ENCODE measurements at regions not wholly inside any gene's neighbourhood (a gene's known extent, or its start where the extent isn't known, plus 50 kb on each side); places are given as distances from the start of the nearest gene placed in this dataset.

- Histone ChIP-seq H2AFZ (ENCODE audit: low read length) (no peak overlapping the region), H3K36me3 (ENCODE audit: low read depth, low read length) (no peaks in the 10 kb centered on the region), H3K9me3 (ENCODE audit: low read length) (no peaks in the 10 kb centered on the region), H3F3A (ENCODE audit: low read length, unreplicated experiment) (no peaks in the 10 kb centered on the region), H3K79me2 (ENCODE audit: low read length) (no peaks in the 10 kb centered on the region), H3K4me1 (ENCODE audit: insufficient read depth, low read length) (peaks cover 6% of the 10 kb centered on the region; the same call in 1 of the 2 replicates), H3K27ac (ENCODE audit: low read length) (no peak overlapping the region), H3K4me3 (ENCODE audit: low read length) (no peak overlapping the region), H3K9ac (ENCODE audit: low read length) (no peak overlapping the region), H3K27me3 (ENCODE audit: low read length) (no peaks in the 10 kb centered on the region), H4K20me1 (ENCODE audit: low read length) (no peaks in the 10 kb centered on the region), H3K4me2 (ENCODE audit: low read length) (no peak overlapping the region), H3K9me2 (replicated peaks; ENCODE audit: low read length) (no peaks in the 10 kb centered on the region)
- no TSS peak for BruUV-seq (replicated peaks)
- TF ChIP-seq EZH2 (IDR thresholded peaks at IDR 0.05; ENCODE audit: low read length, unreplicated experiment) = no peak
- TF ChIP-seq CTCF (conservative IDR thresholded peaks at IDR 0.05; ENCODE audit: low read depth, low read length) = peak; percentile 40
- TF ChIP-seq EZH2phosphoT487 (IDR thresholded peaks at IDR 0.05; ENCODE audit: borderline replicate concordance, low read length) = no peak
- ChIA-PET CTCF (no interaction called here), POLR2A (ENCODE audit: unreplicated experiment) (no interaction called here)
- intact Hi-C loops (cut with micrococcal nuclease) = no loop called here
- ATAC-seq (no peak), DNase-seq (peak; percentile 53)
Measured at GRCh38 chr4:14596904-14597303, 405.4 kb upstream of the CPEB2 start.

GRCh38 chr4:14602206-14602605, 400.1 kb upstream of the CPEB2 start:
- no peaks in the 10 kb centered on the region for H4K20me1 ChIP-seq (ENCODE audit: low read length)
- H3K9ac ChIP-seq (ENCODE audit: low read length) = no peak overlapping the region
- no peaks in the 10 kb centered on the region for H3K79me2 ChIP-seq (ENCODE audit: low read length)
- no peak overlapping the region for H3K4me3 ChIP-seq (ENCODE audit: low read length)
- DNase-seq = no peak
- H3K27ac ChIP-seq (ENCODE audit: low read length) = no peak overlapping the region
- no peaks in the 10 kb centered on the region for H3K9me3 ChIP-seq (ENCODE audit: low read length)
- H3K36me3 ChIP-seq (ENCODE audit: low read depth, low read length) = no peaks in the 10 kb centered on the region
- peaks cover 2% of the 10 kb centered on the region for H3K4me1 ChIP-seq (ENCODE audit: insufficient read depth, low read length)
- CTCF ChIA-PET = no interaction called here
- no peaks in the 10 kb centered on the region for H3K27me3 ChIP-seq (ENCODE audit: low read length)
- no peaks in the 10 kb centered on the region for H3F3A ChIP-seq (ENCODE audit: low read length, unreplicated experiment)
- TF ChIP-seq EZH2 (IDR thresholded peaks at IDR 0.05; ENCODE audit: low read length, unreplicated experiment) = no peak
- no peak for TF ChIP-seq EZH2phosphoT487 (IDR thresholded peaks at IDR 0.05; ENCODE audit: borderline replicate concordance, low read length)
- TF ChIP-seq CTCF (conservative IDR thresholded peaks at IDR 0.05; ENCODE audit: low read depth, low read length) = no peak
- no peak overlapping the region for H2AFZ ChIP-seq (ENCODE audit: low read length)
- no TSS peak for BruUV-seq (replicated peaks)
- no peak for ATAC-seq
- POLR2A ChIA-PET (ENCODE audit: unreplicated experiment) = no interaction called here
- no peaks in the 10 kb centered on the region for H3K9me2 ChIP-seq (replicated peaks; ENCODE audit: low read length)
- no peak overlapping the region for H3K4me2 ChIP-seq (ENCODE audit: low read length)
- intact Hi-C loops (cut with micrococcal nuclease) = no loop called here

- Histone ChIP-seq H3K9me3 (ENCODE audit: low read length) (no peaks in the 10 kb centered on the region), H3K79me2 (ENCODE audit: low read length) (no peaks in the 10 kb centered on the region), H2AFZ (ENCODE audit: low read length) (0 out of 2 replicates have a peak overlapping the region, but pooled peaks have one; percentile 13), H3K9me2 (replicated peaks; ENCODE audit: low read length) (no peaks in the 10 kb centered on the region), H3K36me3 (ENCODE audit: low read depth, low read length) (no peaks in the 10 kb centered on the region), H3K27me3 (ENCODE audit: low read length) (no peaks in the 10 kb centered on the region), H3K27ac (ENCODE audit: low read length) (peak overlapping the region; percentile 47), H3K4me2 (ENCODE audit: low read length) (0 out of 2 replicates have a peak overlapping the region, but pooled peaks have one; percentile 29), H3K9ac (ENCODE audit: low read length) (no peak overlapping the region), H3K4me3 (ENCODE audit: low read length) (no peak overlapping the region), H4K20me1 (ENCODE audit: low read length) (no peaks in the 10 kb centered on the region), H3F3A (ENCODE audit: low read length, unreplicated experiment) (peaks cover 3% of the 10 kb centered on the region), H3K4me1 (ENCODE audit: insufficient read depth, low read length) (peaks cover 11% of the 10 kb centered on the region)
- DNase-seq = peak; percentile 37
- intact Hi-C loops (cut with micrococcal nuclease) = no loop called here
- ChIA-PET CTCF (no interaction called here), POLR2A (ENCODE audit: unreplicated experiment) (no interaction called here)
- ATAC-seq = no peak
- TF ChIP-seq EZH2phosphoT487 (IDR thresholded peaks at IDR 0.05; ENCODE audit: borderline replicate concordance, low read length) = no peak
- TF ChIP-seq EZH2 (IDR thresholded peaks at IDR 0.05; ENCODE audit: low read length, unreplicated experiment) = no peak
- TF ChIP-seq CTCF (conservative IDR thresholded peaks at IDR 0.05; ENCODE audit: low read depth, low read length) = no peak
- BruUV-seq (replicated peaks) = no TSS peak
Measured at GRCh38 chr4:14607001-14607400, 395.3 kb upstream of the CPEB2 start.
